ENCODE measurements at regions not wholly inside any gene's neighbourhood (a gene's known extent, or its start where the extent isn't known, plus 50 kb on each side); places are given as distances from the start of the nearest gene placed in this dataset.

DNA sequence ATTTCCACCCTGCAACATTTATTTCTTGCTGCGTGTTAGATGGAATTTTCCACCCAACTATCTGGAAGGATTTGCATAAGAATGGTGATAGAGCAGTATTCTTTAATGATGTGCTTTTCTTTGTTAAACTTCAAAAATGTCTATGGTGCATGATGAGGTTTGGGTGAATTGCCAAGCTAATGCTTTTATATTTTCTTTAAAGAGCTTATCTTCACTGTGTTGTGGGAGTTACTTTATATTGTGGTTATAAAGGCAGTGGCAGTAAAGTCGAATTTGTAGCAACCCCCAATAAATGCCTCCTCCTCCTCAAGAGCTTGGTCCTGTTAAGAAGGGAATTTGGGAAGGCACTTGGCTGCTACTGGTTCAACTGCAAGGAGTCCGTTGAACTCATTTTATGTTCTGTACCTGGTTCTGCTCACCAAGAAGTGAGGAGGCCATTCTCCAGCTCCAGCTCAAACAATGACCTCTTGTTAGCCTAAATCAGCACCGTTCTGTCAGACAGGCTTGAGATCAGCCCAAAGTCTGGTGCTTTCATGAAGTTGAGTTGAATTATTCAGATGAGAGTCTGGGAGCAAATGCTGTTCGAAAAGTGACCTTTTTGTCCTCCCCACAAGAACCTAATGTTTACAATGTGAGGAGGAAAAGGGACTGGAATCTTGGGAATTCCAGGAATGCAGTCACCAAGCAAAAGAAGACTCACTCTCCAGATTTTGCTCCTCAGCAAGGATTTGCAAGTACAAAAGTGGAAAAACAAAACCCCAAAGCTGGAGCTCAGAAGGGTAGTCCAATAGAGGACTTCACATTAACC is 217.0 kb downstream of the TMEM38B start:
- TF ChIP-seq, protein P1, sequence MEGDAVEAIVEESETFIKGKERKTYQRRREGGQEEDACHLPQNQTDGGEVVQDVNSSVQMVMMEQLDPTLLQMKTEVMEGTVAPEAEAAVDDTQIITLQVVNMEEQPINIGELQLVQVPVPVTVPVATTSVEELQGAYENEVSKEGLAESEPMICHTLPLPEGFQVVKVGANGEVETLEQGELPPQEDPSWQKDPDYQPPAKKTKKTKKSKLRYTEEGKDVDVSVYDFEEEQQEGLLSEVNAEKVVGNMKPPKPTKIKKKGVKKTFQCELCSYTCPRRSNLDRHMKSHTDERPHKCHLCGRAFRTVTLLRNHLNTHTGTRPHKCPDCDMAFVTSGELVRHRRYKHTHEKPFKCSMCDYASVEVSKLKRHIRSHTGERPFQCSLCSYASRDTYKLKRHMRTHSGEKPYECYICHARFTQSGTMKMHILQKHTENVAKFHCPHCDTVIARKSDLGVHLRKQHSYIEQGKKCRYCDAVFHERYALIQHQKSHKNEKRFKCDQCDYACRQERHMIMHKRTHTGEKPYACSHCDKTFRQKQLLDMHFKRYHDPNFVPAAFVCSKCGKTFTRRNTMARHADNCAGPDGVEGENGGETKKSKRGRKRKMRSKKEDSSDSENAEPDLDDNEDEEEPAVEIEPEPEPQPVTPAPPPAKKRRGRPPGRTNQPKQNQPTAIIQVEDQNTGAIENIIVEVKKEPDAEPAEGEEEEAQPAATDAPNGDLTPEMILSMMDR (IDR thresholded peaks at IDR 0.05) = no peak
- TF ChIP-seq POLR2A (IDR thresholded peaks at IDR 0.05) = no peak

Data from lower leg skin (tissue), 3 donors.